NCI-H187 (cell line): ENCODE measurements at regions not wholly inside any gene's neighbourhood (a gene's known extent, or its start where the extent isn't known, plus 50 kb on each side); places are given as distances from the start of the nearest gene placed in this dataset.
"Not testable (repeated sequence)": the region's sequence is repeated elsewhere in the genome, so short reads cannot be mapped to it uniquely, and the experiment has no call there.

ENCODE experiments used
- DNase-seq, 2 experiments: peaks; one replicate each; lab custom pipeline; 2025; lab: John Stamatoyannopoulos, UW

DNA sequence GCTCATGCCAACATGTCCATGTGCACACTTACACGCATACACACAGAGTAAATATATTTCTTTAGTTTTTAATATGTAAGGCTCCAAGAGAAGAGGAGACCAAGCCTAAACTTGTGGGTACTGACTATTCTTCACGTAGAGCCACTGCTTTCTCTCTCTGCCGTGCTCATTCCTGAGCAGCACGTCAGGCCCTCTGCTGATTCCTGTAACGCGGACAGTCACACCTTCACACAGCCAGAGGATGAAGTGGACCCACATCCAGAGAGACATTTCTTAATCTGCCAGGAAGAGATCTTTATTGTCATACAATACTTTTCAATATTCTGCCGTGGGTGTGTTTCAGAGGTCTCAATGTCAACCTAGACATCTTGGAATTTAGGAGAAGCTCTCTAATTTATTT, 560.7 kb downstream of the STK39 start:
- DNase-seq: no peak

- no peak for DNase-seq
Observed at GRCh38 chr2:167681234-167682015, 566.0 kb downstream of the STK39 start.

DNA sequence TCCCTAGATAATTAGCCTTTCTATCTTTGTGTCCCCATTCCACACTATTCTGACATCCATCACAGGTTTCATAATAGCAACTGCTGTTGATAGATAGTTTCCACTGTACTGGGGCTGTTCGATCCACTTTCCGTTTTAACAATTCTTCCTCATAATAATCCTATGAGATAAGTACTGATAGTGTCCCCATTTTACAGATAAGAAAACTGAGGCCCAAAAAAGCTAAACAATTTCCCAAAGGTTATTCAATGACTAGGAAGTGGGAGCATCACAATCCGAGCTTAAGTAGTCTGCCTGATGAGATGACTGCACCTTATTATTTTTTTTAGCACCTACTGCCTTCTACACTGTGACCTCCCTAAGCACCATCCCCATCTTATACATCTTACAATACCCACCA, 569.2 kb downstream of the STK39 start:
- DNase-seq: no peak

DNA sequence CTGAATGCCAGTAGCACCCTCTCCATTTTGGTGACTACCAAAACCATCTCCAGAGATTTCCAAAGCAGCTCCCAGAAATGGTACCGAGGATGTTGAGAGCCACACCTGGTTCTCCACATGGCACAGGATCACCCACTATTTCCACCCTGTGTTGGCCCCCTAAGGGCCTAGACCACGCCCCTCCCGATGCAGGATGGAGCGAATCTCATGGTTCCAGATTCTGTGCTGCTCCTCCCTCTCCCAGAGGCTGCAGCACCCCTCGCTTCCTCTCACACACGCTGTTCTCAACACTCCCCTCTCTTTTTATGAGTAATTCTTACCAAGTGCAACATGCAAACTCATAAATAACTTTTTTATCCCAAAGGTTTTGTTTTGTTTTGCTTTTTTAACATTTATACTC, 571.5 kb downstream of the STK39 start:
- no peak for DNase-seq

- DNase-seq: no peak
Observed at GRCh38 chr2:167670588-167670987, 576.8 kb downstream of the STK39 start.

DNA sequence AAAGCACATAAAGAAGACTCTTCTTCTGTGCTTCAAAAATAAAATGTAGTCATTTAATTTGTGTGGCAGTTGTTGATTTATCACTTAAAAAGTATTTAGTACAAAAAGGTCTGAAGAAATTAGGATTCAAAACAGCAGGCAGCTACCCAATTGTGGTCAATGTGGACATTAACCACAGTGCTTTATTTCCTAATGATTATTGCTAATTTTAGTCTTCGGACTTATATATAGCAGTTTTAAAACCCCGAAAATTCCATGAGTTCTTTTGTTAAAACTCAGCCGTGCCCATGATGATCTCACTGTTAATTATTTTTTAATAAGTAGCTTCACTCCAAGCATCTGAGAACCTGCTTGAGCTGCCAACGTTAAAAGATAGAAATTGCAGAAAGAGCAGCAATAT, 594.3 kb downstream of the STK39 start:
- no peak for DNase-seq

DNA sequence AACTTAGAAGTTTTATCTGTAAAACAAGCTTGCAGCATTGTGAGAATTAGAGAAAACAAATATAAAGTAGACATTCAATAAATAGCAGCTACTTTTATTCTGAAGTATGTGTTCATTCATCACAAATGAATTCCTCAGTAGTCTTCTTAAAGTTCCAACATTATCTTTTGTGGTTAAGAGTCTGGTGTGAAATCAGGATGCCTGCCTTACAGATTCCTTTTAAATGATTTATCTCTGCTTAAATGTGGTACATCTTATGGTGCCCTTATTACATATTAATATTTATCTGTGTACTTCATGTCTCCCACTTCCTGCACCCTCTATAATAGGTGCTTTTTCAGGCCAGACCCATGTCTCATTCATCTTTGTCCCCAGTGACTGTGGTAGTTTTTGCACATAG, 595.0 kb downstream of the STK39 start:
- no peak for DNase-seq

- DNase-seq: no peak
Observed at GRCh38 chr2:167651406-167652151, 595.8 kb downstream of the STK39 start.

GRCh38 chr2:167646557-167646956, 600.8 kb downstream of the STK39 start:
- DNase-seq: no peak

- no peak for DNase-seq
Observed at GRCh38 chr2:167640096-167640495, 607.3 kb downstream of the STK39 start.

DNA sequence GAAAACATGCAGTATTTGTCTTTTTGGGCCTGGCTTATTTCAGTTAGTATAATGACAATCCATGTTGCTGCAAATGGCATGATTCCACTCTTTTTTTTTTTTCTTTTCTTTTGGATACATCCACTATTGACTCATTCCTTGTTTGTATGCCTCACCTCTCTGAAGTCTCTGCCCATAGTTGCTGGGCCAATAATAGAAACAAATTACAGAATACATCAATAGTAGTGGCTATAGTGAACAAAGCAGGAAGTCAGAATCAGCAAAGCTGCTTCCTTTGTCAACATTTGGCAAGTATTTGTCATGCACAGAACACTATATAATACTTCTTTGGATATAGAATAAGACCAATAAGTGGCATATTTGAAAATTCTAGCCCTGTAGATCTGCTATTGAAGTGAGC, 609.7 kb downstream of the STK39 start:
- DNase-seq: no peak

GRCh38 chr2:167632271-167632670, 615.1 kb downstream of the STK39 start:
- not testable (repeated sequence) for DNase-seq

DNA sequence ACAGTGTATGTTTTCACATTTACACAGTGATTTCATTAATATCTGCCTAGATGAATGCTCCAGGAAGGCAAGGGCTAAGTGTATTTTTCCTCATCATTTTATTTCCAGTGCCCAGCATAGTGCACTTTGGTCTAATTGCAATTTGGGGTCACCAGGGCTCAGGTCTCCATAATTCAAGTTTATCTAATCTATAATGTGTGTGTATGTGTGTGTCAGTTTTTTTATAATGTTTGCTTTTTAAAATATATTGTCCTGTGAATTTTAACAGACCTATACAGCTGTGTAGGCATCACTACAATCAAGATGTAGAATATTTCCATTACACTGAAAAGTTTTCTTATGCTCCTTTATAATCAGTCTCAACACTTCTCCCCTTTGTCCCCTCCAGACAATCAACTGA, 620.4 kb downstream of the STK39 start:
- no peak for DNase-seq

GRCh38 chr2:167626301-167626700, 621.1 kb downstream of the STK39 start:
- DNase-seq: no peak

DNA sequence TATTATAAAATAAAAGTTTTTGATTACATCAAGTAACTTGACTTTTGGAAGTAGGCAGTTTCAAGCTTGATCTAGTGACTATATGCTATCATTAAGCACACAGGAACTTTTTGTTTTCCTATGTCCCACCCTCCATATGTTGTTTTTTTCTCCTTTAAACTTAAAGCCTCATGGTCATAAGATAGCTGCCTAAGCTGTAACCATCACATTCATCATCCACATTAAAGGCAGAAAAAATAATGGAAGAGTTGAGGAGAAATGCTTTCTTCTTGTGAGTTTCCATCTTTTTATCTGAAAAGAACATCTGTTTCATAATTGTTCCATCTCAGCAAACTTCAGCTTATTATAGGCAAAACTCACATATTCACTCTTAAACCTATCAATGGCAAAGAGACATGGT, 630.4 kb downstream of the STK39 start:
- no peak for DNase-seq

- no peak for DNase-seq
Observed at GRCh38 chr2:167613471-167613870, 633.9 kb downstream of the STK39 start.

DNA sequence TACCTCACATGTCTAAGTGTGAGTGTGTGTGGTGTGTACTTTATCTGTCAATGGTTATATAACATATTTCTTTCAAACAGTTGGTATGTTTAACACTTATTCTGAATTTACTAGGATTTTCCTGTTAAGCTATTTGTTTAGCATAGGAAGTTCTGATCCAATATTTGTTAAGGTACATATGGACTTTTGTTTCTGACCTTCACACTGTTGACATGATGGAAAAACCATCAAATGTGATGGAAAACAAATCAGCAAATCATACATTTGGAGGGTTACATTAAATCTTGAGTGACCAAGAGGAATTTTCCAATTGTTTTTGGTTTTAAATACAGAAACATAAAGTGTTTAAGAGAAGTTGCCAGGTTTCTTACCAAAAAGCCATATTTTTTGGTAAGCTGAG, 638.9 kb downstream of the STK39 start:
- no peak for DNase-seq

DNA sequence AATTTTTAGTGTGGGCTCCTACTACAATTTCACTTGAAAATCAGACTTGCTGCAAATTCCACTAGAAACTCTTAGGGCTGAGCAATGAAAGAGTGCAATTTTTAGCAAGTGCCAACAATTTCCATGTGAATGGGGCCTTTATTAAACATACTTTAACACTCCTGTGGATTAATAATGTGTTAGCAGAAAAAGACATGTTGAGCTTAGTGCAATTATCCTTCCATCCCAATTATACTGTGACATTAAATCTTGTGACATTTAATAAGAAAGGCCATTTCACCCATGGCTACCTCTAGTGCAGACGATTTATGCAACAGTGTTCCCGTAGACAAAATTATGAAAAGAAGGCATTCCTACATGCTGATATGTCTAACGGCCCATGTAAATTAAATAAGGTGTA, 639.7 kb downstream of the STK39 start:
- DNase-seq: no peak

- DNase-seq: no peak
Observed at GRCh38 chr2:167607211-167607610, 640.2 kb downstream of the STK39 start.

- DNase-seq: no peak
Observed at GRCh38 chr2:167602122-167602521, 645.3 kb downstream of the STK39 start.

GRCh38 chr2:167599219-167599618, 648.2 kb downstream of the STK39 start:
- DNase-seq: no peak

DNA sequence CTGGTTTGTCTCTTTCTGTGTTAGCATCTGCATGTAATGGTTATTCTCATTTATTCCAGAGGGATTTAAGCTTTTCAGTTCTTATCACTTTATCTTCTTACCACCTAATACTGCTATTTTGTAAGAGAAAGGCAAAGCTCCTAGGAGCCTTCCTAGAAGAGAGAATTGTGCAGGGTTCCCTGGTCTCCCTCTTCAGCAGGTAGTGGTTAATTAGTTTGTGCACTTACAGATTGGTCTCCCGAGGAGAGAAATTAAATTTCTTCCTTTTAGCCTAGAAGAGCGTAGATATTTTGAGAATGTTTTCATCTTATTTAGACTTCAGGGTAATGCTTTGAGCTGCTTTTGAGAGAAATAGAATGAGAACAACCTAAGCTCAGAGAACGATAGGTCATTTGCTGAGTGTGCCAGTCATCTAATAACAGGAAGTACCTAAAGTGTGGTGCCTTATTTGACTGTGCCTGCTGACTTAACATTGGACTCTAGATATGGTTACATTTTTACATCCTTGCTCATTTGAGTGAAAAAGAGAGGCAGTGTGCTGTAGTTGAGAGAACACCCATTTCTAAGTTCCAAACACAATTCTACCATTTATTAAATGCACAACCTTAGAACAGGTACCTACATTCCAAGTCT, 651.4 kb downstream of the STK39 start:
- no peak for DNase-seq

GRCh38 chr2:167595021-167595420, 652.4 kb downstream of the STK39 start:
- DNase-seq: no peak
